ENCODE measurements at regions not wholly inside any gene's neighbourhood (a gene's known extent, or its start where the extent isn't known, plus 50 kb on each side); places are given as distances from the start of the nearest gene placed in this dataset.

DNA sequence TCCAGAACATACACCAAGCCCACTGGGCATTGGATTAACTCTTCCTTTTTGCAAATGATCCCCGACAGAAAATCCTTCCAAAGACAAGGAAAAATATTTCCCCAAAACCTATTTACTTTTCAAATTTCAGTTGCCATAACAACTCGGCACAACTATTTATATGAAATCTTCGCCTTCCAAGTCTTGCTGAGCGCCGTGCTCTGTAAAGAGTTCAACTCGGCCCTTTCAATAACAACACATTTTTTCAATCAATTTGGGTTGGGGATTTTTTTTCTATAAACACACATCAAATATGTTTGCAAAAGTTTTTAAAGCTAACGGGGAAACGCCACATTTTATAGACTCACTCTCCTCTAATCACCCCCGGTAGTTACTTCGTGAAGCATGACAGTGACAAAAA lies 333.8 kb downstream of the MN1 start:
- Histone ChIP-seq H3K9me3 (no peaks in the 10 kb centered on the region), H3K36me3 (no peaks in the 10 kb centered on the region), H3K4me1 (ENCODE audit: control insufficient read depth in 1 of 2, insufficient read depth in 1 of 2, low read depth in 1 of 2, low read length in 1 of 2) (no peaks in the 10 kb centered on the region), H3K27ac (no peak overlapping the region), H3K27me3 (no peaks in the 10 kb centered on the region), H3K4me3 (ENCODE audit: low read depth in 1 of 2, low read length in 1 of 2) (no peak overlapping the region)
- TF ChIP-seq, protein P1, sequence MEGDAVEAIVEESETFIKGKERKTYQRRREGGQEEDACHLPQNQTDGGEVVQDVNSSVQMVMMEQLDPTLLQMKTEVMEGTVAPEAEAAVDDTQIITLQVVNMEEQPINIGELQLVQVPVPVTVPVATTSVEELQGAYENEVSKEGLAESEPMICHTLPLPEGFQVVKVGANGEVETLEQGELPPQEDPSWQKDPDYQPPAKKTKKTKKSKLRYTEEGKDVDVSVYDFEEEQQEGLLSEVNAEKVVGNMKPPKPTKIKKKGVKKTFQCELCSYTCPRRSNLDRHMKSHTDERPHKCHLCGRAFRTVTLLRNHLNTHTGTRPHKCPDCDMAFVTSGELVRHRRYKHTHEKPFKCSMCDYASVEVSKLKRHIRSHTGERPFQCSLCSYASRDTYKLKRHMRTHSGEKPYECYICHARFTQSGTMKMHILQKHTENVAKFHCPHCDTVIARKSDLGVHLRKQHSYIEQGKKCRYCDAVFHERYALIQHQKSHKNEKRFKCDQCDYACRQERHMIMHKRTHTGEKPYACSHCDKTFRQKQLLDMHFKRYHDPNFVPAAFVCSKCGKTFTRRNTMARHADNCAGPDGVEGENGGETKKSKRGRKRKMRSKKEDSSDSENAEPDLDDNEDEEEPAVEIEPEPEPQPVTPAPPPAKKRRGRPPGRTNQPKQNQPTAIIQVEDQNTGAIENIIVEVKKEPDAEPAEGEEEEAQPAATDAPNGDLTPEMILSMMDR (IDR thresholded peaks at IDR 0.05), result no peak

DNA sequence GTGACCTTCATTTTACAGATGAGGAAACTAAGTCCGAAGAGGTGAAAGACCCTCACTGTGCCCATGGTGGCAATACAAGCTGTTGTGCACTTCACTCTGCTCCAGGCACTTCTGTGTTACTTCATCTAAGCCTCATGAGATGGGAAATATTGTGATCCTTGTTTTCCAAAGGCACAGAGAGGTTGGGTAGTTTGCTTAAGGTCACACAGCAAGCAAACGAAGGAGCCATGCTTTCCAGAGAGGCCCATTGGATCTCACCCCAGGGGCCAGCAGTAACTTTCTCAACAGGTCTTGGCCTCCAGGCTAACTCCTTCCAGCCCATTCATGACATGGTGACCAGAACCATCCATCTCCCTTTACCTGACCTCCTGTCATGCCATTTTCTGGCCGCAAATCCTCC lies 332.8 kb downstream of the MN1 start:
- Histone ChIP-seq H3K4me3 (ENCODE audit: low read depth in 1 of 2, low read length in 1 of 2) (no peak overlapping the region), H3K27me3 (no peaks in the 10 kb centered on the region), H3K36me3 (no peaks in the 10 kb centered on the region), H3K9me3 (no peaks in the 10 kb centered on the region), H3K4me1 (ENCODE audit: control insufficient read depth in 1 of 2, insufficient read depth in 1 of 2, low read depth in 1 of 2, low read length in 1 of 2) (no peaks in the 10 kb centered on the region), H3K27ac (no peak overlapping the region)
- TF ChIP-seq, protein P1 (IDR thresholded peaks at IDR 0.05), result no peak

DNA sequence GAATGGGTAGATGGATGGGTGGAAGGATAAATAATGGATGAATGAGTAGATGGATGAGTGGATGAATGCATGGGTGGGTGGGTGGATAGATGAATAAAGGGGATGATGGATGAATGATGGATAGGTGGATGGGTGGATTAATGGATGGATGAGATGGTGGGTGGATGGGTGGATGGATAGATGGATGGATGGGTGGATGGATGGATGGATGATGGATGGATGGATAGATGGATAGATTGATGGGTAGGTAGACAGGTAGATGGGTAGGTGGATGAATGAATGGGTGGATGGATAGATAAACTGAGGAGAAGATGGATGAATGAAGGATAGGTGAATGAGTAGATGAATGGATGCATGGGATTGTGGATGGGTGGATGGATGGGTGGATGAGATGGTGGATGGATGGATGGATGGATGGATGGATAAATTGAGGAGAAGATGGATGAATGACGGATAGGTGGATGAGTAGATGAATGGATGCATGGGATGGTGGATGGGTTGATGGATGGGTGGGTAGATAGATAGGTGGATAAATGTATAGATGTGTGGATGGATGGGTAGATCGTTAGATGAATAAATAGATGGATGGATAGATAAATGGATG lies 331.3 kb downstream of the MN1 start:
- no peak overlapping the region for H3K4me3 ChIP-seq (ENCODE audit: low read depth in 1 of 2, low read length in 1 of 2)
- no peaks in the 10 kb centered on the region for H3K36me3 ChIP-seq
- TF ChIP-seq, protein P1 (IDR thresholded peaks at IDR 0.05), result no peak
- H3K27ac ChIP-seq, result no peak overlapping the region
- H3K27me3 ChIP-seq, result peaks cover 5% of the 10 kb centered on the region
- no peaks in the 10 kb centered on the region for H3K9me3 ChIP-seq
- no peaks in the 10 kb centered on the region for H3K4me1 ChIP-seq (ENCODE audit: control insufficient read depth in 1 of 2, insufficient read depth in 1 of 2, low read depth in 1 of 2, low read length in 1 of 2)

DNA sequence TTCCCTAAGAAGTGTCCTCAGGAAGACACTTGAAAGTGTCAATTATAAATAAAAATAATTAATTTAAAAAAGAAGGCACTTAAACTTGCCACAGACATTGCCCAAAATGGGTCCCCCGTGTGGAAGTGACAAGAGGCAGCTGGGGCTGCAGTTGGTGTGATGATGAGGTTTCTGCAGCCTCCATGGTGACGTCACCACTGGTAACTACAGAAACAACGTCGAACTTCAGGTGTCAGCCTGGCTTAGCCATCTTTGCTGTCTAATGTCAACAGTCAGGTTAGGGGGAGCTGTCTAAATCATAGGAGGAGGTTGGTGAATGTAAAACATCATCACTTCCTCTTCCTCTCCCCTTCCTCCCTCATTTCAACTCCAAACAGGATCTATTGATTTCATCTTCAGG lies 328.6 kb downstream of the MN1 start:
- Histone ChIP-seq H3K4me1 (ENCODE audit: control insufficient read depth in 1 of 2, insufficient read depth in 1 of 2, low read depth in 1 of 2, low read length in 1 of 2) (no peaks in the 10 kb centered on the region), H3K36me3 (no peaks in the 10 kb centered on the region), H3K27ac (no peak overlapping the region), H3K9me3 (no peaks in the 10 kb centered on the region), H3K27me3 (peaks cover 9% of the 10 kb centered on the region), H3K4me3 (ENCODE audit: low read depth in 1 of 2, low read length in 1 of 2) (no peak overlapping the region)
- TF ChIP-seq, protein P1 (IDR thresholded peaks at IDR 0.05), result no peak

DNA sequence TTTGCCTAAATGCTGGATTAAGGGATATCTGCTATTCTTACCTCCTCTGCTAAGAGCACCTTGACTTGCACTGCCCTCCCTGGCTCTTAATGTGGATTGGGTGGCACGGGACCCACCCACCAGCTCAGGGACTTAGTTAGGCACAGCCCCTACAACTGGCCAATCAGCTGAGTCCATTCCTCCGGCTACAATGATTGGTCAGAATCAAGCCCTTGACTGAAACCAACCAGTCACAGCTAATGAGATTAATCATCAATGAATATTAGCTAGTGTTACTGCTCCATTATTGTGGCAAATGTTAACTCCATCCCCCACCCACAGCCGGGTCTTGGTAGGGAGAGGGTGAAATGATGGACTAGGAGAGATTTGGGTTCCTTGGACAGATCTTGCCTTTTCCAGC lies 328.0 kb downstream of the MN1 start:
- H3K27ac ChIP-seq, result no peak overlapping the region

More for the DNA sequence above, 328.0 kb downstream of the MN1 start:
- Histone ChIP-seq H3K4me3 (ENCODE audit: low read depth in 1 of 2, low read length in 1 of 2) (no peak overlapping the region), H3K27me3 (peaks cover 9% of the 10 kb centered on the region), H3K9me3 (no peaks in the 10 kb centered on the region), H3K36me3 (no peaks in the 10 kb centered on the region), H3K4me1 (ENCODE audit: control insufficient read depth in 1 of 2, insufficient read depth in 1 of 2, low read depth in 1 of 2, low read length in 1 of 2) (no peaks in the 10 kb centered on the region)
- TF ChIP-seq, protein P1 (IDR thresholded peaks at IDR 0.05), result no peak
